ENCODE measurements at regions not wholly inside any gene's neighbourhood (a gene's known extent, or its start where the extent isn't known, plus 50 kb on each side); places are given as distances from the start of the nearest gene placed in this dataset.

DNA sequence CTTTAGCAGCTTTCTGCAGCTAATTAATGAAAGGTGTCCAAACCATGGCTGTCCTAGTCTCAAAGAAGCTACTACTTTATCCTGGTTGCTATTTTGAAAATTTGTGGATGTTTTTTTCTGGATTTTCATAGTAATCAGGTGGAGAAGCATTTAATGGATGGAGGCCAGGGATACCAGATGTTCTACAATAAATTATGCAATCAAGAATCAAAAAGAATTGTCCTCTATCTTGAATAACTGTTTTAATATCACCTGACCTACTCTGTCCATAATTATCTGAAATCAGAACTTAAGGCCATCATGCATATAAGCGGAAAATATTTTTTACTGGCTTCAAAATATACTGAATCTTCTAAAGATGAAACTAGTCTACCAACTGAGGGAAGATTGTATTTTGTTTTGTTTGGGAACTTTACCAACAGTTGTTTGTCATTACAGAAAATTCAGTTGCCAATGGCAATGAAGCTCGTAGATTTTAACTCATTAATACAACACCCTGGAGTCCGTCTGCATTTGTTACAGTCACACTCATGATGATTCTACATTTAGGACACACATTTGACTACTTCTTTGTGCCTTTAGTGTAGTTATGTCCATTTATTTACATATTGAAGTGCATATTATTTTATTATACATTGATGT, 762.3 kb upstream of the GRM7 start:
- DNase-seq (ENCODE audit: low spot score) = no peak

DNA sequence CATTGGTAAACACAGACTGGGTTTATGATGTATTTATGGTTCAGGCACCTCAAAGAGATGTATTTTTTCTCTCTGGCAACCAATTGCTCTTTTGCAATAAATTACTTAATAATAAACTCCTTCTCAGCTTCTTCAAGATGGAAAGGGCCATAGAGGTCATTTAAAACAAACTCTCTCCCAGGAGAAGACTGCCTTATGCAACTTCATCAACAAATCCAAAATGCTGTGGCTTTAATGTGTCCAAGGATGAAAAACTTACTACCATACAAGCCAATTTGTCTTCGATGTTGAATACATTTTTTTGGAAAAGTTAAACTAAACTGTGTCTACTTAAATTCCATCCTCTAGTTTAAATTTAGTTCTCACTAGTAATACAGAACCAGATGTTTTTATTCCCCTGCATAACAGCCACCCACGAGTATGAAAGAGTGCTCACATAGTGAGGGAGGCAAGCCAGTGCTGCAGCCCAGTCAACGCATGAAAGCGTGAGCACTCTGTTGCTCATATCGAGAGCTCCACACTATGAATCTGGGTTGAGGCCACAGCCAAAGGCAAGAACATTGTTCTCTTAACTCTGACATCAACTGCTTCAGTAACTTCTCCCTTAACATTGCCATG, 761.3 kb upstream of the GRM7 start:
- no peak for DNase-seq (ENCODE audit: low spot score)

DNA sequence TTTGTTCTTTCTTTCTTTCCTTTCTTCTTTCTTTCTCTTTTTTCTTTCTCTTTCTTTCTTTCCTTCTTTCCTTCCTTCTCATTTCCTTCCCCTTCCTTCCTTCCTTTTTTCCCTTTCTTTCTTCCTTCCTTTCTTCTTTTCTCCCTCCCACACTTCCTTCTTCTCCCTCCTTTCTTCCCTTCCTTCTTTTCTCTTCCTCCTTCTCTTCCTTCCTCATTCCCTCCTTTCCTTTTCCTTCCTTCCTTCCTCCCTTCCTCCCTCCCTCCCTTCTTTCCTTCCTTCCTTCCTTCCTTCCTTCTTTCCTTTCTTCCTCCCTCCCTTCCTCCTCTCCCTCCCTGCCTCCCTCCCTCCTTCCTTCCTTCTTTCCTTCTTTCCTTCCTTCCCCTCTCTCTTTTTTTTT, 755.7 kb upstream of the GRM7 start:
- DNase-seq (ENCODE audit: low spot score) = no peak

DNA sequence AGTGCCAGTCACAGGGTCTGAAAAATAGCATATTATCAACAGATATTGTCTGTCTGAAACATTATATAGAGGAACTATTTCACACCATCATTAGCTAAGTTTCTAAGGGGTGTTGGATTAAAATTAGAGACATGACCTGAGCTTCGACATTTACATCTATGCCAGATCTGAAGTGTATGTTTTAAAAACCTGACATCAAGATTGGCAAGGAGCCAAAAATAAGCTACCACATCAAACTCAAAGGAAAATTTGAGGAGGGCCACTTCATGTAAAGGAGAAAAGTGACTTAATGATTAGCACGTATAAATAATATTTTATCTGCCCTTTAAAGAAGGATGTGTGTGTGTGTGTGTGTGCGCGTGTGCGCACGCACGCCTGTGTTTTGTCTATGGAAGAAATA, 752.0 kb upstream of the GRM7 start:
- DNase-seq (ENCODE audit: low spot score) = no peak

DNA sequence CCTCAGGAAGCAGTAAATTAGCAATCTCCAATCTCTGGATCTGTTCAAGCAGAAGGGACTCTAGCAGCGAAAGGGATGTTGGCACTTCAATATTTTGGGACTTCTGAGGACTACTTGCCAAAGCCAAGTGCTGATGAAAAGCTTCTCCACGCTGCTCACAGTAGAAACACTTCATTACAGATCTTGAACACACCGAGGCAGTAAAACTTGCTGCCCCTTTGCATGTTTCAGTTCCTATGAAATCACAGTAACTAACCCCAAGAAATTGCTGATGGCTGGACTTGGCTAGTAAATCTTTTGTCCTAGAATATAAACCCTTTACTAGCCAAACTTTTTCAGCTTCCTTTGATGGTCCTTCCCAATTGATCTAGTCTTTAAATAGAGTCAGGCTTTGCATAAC, 750.5 kb upstream of the GRM7 start:
- DNase-seq (ENCODE audit: low spot score) = no peak

DNA sequence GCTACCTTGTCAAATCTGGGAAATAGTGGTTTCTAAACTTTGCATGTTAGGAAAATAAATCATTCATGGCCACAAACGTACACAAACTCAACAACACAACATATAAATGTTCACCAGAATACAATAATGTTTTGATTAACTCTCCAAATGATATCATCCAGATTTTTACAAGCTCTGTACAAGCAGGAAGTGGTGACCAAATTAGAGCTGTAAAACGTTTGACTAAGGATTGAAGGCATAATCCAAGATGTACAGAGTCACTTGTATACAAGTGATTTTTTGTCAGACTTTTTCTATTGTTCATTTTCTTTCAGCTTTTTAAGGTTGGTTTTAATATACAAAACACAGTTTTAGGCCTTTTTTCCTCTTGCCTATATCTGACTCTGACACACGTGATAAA, 748.4 kb upstream of the GRM7 start:
- DNase-seq (ENCODE audit: low spot score) = no peak

DNA sequence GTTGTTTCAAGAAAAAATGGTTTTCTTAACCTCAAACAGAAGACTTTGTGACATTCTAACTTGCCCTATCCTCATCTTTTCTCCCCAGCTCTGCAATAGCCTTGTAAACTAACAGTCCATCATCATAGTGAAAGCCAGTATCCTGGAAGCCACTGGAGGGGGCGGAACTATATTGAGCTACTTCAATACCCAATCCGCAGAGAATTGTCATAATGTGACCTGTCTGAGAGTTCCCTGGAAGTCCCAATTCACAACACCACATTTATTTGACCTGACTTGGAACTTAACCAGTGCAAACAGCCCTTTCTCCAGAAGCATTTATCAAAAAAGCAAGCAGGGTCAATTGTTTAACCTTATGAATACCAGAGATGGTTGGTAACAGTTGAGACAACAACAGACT, 747.6 kb upstream of the GRM7 start:
- no peak for DNase-seq (ENCODE audit: low spot score)

DNA sequence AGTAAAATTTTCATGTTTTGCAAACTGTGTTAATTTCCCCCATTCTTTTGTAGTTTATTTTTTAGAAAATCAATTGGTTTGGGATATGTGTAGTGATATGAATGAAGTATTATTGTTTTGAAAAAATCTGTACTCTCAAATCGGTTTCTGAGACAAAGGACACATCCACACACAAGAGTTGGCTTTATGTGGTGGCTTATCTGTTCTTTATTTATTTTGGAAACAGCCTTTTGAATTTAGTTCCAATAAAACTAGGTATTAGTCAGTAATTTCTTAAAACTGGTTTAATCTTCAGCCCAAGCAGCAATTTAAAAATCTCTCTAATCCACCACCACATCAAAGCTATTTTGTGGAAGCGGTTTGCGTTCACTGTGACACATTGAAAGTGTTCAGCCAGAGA, 741.5 kb upstream of the GRM7 start:
- no peak for DNase-seq (ENCODE audit: low spot score)

DNA sequence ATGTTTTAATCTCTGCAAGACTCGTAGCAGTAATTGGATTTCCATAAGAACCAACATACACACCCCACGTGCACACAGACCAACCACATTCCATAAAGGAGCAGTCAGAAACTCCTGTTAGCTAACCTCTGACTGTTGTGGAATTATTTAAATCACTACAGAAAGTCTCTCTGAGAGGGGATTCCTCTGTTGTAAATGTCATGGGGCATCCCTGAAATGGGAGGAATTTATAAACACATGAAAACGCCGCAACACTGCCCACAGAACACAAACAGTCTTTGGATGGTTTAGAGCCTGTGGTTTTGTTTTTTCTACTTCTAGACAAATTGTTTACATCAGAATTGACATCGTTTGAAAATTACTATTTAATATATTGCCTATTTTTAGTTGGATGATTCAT, 740.1 kb upstream of the GRM7 start:
- DNase-seq (ENCODE audit: low spot score) = no peak

DNA sequence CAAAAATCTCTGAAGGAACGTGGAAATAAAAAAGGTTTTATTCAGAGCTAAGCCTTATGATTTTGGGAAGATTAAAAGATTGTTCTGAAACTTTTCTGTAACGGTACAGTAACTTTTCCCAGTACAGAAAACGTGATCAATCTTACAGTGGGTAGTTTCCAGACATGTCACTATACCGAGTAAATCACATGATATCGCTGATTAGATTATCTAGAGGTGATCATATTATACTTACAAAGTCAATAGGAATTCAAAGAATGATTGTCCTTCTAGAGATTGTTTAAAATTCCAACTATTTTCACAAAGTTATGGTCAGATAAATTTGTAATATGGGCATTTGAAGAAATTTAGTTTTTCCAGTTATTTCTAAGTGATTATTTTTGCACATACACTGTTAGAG, 736.0 kb upstream of the GRM7 start:
- no peak for DNase-seq (ENCODE audit: low spot score)

DNA sequence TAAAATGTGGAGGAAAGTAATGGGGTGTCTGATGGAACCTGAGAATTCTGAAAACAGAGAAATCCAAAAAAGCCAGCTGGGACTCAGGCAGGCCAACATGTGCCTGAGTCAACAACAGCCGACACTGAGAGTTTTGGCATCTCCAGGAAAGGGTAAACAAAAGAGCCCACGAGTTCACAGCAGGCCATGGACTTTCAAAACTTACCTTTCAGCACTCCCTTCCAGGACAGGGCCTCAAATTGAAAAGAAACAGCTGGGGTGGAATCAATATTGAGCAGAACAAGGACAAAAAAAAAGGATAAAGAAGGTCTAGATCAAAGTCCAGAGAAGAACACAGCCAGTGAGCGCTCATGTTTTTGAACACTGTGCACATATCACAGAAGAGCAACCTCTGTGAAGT, 735.4 kb upstream of the GRM7 start:
- DNase-seq (ENCODE audit: low spot score) = no peak

DNA sequence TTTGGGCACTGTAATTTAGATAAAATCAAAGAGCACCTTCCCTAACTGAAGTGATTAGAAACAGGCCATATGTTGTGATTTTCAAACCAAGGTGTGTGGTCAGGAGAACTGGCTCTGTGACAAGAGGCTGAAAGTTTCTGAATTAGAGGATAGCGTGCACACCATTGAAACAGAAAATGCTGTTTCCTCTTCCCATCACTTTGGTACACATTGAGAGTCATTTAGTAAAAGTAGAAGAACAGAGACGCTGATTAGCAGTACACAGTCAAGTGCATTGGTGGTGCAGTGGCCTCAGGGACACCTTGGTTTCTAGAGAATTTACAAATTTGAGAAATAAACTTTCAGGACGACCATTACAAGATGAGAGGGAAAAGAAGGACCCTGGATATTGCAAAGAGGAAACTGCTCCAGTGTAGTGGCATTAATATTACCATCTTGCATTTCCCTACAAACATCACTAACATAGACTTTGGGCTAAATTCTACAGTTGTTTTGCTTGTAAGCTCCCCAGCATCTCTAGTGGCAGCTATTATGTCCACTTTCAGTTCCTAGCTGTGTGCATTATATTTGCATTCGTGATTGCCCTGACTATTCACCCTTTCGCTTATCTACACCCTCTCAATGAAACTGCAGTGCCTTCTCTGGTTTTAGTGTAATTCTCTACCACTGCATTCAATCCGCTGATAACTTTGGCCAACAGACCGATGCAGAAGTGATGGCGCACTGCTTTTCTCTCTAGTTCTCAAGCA, 728.1 kb upstream of the GRM7 start:
- DNase-seq (ENCODE audit: low spot score) = no peak

DNA sequence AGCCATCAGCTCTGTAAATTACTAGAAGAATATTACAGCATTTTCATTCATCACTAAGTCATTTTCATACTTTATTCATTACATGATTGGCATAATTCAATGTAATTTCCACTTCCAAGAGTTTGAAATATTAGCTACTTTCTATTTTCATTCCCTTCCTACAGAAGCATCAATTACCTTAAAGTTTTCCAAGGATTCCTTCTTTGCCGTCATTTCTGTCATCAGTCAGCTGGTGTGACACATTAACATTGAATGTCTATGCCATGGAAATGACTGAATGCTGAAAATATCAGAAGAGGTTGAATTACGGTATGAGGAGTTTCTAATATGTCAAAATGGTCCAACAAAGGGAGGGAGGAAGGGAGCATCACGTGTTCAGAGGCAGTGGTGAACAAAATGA, 718.2 kb upstream of the GRM7 start:
- DNase-seq (ENCODE audit: low spot score) = no peak

DNA sequence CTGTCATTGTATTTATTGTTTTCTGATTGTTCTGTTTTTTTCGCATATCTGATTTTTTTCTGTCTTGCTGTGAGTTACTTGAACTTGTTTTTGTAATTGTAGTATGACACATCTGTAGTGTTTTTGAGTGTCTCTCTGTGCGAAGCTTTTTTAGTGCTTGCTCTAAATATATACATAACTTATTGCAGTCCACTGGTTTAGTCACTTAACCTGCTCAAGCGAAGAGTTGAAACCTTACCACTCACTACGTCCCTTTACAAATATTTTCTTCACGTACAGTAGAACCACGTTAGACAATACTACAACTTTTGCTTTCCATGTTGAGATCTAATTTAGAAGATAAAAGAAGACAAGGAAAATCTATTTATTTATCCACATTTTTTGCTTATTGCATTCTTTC, 713.0 kb upstream of the GRM7 start:
- DNase-seq (ENCODE audit: low spot score) = no peak

DNA sequence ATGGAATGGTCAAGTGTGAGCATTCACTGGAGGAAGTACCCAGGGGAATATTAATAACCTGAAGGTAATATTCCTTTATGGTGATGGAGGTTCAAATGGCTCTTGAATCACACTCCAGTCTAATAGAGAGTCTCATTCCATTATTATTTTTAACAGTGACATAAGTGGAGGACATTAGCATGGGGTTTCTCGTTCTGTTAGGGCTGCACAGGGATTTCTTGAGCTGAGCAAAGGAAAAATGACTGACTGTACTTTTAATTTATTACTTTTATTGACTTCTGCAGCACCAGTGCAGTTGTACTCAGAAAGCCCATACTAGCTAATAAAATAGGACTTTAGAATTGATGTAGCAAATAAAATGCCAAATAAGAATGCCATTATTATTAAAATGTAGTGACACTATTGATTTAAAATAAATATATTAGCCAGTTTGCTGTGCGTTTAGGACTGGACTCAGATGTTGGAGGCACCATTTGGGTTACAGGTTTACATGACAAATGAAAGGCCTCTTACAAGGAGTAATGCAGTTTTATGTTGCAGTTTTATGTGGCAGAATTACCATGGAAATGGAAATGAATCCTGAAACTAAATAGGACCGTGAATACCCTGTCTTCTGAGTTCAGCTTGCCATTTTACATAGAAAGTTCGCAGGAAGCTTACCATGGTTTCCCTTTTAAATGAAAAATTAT, 705.1 kb upstream of the GRM7 start:
- DNase-seq (ENCODE audit: low spot score) = no peak

DNA sequence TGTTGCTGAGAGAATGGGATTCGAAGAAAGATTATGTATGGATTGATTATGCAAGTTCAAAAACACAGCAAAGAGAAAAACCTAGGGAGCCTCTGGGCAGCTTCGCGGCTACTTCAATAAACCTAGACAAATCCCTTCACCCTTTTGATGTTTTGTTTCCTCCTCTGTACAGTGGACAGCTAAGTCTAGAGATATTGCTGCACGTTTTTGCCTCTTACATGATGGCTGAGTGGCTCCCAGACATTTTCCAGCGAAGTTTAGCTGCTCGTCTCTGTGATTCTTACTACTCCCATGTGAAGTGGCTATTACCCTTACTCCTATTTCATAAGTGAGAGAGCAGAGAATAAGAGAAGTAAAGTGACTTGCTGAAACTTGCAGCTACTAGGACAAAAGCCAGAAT, 695.0 kb upstream of the GRM7 start:
- DNase-seq (ENCODE audit: low spot score) = no peak

DNA sequence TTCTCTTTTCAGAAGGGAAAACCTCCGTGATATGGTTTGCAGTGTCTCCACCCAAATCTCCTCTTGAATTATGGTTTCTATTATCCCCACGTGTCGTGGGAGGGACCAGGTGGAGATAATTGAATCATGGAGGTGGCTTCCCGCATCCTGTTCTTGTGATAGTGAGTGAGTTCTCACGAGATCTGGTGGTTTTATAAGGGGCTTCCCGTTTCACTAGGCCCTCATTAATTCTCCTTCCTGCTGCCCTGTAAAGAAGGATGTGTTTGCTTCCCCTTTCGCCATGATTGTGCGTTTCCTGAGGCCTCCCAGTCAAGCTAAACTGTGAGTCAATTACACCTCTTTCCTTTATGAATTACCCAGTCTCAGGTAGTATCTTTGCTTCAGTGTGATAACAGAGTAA, 692.7 kb upstream of the GRM7 start:
- DNase-seq (ENCODE audit: low spot score) = no peak

DNA sequence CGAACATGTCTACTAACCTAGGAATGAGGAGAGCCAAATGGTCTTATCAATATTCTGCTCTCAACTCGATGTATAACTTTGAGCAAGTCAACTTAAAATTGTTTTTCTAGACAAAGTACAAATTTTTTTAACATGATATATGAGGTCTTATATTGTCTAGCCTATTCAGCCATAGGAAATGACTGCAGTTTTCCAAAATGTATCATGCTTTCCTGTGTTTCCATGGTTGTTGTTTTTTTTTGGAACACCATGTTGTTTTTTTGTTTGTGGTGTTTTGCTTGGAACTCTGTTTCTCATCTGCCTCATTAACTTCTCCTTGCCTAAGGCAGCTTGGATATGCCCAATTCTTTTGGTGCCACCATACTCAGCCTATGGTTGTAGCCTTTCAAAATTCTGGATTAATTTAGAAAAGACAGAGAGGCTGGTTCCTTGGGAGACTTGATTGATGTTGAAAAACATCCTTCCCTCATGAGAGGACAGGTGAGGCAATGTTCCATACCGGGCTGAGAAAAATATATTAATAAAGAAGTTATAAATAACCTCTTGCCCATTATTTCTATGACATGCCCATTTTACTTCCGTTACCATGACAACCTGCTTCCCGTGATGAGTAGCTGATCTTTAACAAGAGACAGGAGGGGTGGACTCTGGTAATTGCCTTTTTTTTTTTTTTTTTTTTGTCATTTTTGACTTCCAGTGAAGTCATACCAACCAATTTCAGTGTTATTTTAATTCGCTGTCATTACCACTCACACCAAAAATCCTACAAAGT, 687.9 kb upstream of the GRM7 start:
- no peak for DNase-seq (ENCODE audit: low spot score)

DNA sequence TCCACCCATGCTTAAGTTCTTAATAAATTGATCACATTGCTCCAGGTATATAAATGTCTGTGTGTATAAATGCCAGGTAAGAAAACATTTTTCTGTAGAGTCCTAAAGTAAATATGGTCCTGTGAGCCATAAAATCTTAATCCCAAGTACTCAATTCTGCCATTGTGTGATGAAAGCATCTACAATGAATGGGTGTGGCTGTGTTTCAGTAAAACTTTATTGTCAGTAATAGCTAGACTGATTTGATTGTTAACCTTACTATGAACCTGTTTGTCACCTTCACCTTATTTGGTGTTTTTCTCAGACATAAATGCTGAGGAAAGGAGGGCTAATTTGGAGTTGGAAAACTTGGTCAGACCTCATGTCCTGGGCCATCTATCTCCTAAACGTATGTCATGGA, 683.5 kb upstream of the GRM7 start:
- no peak for DNase-seq (ENCODE audit: low spot score)

DNA sequence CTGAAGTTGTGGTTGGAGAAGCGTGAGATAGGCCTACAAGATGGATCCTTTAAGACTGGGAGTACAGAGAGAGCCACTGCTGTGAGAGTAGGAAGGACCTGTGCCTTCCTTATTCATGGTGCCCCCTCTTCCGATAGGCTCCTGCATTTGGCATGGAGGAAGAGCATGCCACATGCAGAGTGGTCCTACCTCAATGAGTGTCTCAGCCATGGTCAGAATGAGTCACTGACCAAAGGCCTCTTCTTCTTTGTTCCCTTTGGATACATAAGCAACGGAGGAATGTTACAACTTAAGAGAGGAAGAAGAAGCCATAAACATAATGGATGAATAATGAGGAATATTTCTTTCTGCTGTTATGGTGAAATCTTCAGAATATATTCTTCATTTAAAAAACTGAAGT, 681.2 kb upstream of the GRM7 start:
- no peak for DNase-seq (ENCODE audit: low spot score)

DNA sequence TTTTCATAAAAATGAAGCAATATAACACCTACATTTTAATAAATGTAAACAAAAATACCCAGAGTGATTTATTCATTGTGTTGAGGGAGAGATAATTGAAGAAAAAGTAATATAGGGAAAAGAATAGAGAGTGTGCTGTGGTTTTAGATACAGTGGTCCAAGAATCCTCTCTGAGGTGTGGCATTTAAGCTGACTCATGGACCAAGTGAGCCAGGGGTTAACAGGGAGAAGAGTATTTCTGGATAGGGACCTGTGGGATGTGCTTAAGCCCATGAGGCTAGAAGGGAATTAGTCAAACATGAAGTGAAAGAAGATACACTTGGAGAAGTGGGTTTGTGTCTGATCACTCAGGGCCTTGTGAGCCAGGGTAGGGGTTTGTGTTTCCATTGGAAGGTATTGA, 680.7 kb upstream of the GRM7 start:
- DNase-seq (ENCODE audit: low spot score) = no peak

DNA sequence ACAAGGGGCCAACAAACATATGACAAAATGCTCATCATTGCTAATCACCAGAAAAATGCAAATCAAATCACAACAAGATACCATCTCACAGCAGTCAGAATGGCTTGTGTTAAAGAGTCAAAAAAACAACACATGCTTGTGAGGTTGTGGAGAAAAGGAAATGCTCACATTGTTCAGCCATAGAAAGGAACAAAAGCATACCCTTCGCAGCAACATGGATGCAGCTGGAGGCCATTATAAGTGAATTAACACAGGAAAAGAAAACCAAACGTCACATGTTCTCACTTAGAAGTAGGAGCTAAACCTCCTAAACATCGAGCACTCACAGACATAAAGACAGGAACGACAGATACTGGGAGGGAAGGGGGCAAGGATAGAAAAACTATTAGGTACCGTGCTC, 678.4 kb upstream of the GRM7 start:
- no peak for DNase-seq (ENCODE audit: low spot score)
